Hindlimb muscle (tissue), 1 donor: ENCODE measurements at regions not wholly inside any gene's neighbourhood (a gene's known extent, or its start where the extent isn't known, plus 50 kb on each side); places are given as distances from the start of the nearest gene placed in this dataset.
"Not testable (repeated sequence)": the region's sequence is repeated elsewhere in the genome, so short reads cannot be mapped to it uniquely, and the experiment has no call there.

Source experiments
- DNase-seq: peaks from one replicate; pipeline ENCODE4 v3.0.0-alpha.2; 2013

DNA sequence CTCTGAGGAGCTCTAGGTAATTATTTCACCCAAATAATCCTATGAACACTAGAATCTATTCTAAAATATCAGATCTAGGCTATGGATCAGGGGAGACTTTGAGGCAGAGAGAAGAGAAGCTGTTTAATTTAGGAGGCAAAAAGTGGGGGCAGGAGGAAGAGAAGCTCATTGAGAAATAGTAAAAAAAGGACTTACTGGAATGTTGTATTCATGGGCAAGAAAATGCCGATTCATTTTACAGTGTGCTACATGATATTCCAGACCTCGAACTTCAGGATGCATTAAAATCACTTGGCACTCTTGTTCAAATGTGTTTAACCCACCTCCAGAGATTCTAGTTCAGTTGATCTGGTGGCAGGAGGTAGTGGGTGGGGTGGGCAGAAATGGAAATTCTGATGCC lies 109.5 kb upstream of the ITGB1 start:
- DNase-seq = no peak

DNA sequence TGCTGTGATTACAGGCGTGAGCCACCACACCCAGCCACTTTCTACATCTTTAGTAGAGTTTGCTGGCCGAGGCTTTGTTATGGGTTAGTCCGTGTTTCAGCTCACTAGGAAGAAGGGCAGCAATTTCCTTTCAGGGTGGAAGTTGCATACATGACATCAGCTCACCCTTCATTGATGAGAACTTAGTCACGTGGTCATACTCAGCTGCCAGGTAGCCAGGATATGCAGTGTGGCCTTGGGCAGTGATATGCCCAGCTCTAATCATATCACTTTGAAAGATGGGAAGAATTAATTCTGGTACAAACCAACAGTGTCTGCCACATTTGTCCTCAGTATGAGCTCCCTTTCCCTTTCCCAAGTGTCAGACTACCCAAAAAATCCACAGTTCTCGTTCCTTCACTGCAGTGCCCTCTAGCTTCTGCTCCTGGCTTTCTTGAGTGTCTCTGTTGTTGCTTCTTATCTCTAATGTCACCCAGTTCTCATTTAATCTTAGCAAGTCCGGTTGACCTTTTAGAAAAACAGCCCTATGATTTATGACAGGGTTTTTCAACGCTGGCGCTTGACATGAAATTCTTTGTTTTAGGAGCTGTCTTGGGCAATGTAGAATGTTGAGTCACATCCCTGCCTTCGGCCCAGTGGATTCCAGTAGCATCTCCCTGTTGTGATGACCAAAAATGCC lies 108.7 kb upstream of the ITGB1 start:
- DNase-seq = no peak

DNA sequence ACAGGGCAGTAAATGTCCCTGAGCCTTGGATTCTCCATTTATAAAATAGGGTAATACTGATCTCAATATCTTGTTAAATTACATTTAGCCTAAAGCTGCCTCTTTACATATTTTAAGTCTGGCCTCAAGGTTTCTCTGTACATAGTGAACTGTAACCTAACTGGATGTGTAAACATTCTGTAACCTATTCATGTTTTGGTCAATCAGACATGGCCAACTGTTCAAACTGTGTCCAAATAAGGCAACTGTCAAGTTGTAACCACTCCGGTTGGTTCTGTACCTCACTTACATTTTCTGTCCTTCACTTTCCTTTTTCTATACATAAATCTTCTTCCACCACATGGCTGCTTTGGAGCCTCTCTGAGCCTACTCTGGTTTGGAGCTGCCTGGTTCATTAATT lies 107.1 kb upstream of the ITGB1 start:
- DNase-seq = no peak

DNA sequence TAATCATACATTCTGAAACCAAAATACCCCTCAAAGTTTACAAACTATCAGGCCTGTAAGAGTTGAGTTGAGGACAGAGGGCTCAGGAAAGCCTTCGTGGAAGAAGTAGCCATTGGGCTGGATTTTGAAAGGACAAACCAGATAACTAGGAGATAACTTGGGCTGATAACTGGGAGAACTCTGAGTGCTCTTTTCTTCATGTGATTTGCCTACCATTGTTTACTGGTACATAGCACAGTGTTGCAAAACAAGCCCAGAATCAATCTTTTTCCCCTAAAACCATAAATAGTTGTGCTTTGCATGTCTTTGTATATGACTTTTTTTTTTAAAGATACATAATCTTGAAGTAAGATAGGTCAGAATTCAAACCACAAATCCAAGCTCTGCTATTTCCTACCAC lies 106.7 kb upstream of the ITGB1 start:
- no peak for DNase-seq

DNA sequence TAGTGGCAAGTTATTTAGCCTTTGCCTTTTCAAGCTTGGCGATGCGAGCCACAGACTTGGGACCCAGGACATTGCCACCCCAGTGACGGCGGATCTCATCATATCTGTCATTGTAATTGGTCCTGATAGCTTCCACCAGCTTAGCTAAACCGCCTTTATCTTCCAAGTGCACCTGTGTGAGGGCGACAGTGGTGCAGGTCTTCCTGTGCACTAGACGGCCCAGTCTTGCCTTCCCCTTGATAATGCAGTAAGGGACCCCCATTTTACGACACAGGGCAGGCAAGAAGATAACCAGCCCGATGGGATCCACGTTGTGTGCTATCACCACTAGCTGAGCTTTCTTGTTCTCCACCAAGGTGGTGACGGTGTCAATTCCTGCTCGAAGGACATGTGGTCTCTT lies 99.6 kb upstream of the ITGB1 start:
- DNase-seq = no peak

DNA sequence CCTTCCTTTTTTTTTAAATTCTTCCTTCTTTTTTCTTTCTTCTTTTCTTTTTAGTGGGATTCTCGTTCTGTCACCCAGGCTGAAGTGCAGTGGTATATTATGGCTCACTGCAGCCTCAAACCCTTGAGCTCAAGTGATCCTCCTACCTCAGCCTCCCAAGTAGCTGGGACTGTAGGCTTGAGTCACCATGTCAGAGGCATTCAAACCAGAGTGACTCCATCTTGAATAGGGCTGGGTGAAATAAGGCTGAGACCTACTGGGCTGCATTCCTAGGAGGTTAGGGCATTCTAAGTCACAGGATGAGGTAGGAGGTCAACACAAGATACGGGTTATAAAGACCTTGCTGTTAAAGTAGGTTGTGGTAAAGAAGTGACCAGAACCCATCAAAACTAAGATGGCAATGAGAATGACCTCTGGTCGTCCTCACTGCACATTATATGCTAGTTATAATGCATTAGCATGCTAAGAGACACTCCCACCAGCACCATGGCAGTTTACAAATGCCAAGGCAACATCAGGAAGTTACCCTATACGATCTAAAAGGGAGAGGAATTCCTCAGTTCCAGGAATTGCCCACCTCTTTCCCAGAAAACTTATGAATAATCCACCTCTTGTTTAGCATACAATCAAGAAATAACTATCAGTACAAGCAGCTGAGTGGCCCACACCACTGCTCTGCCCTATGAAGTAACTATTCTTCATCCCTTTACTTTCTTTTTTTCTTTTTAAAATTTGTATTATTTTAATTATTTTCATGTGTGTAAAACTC lies 99.0 kb upstream of the ITGB1 start:
- no peak for DNase-seq

DNA sequence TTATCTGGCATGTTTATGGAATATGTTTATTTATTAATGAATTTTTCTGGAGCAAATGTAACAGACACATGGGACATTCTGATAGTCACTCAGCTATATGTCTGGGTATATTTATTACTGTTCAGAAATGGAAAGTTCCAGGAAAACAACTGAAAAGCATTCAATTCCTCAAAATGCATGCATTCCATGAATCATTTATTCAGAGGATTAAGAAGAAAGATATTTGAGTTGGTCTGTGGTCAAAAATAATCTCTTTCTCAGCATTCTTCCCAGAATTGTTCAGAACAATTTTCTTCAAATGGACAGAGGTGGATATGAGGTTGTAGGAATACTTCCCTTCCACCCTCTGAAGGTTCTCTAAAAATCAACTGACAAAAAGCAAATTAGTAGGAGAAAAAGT lies 97.6 kb upstream of the ITGB1 start:
- no peak for DNase-seq

DNA sequence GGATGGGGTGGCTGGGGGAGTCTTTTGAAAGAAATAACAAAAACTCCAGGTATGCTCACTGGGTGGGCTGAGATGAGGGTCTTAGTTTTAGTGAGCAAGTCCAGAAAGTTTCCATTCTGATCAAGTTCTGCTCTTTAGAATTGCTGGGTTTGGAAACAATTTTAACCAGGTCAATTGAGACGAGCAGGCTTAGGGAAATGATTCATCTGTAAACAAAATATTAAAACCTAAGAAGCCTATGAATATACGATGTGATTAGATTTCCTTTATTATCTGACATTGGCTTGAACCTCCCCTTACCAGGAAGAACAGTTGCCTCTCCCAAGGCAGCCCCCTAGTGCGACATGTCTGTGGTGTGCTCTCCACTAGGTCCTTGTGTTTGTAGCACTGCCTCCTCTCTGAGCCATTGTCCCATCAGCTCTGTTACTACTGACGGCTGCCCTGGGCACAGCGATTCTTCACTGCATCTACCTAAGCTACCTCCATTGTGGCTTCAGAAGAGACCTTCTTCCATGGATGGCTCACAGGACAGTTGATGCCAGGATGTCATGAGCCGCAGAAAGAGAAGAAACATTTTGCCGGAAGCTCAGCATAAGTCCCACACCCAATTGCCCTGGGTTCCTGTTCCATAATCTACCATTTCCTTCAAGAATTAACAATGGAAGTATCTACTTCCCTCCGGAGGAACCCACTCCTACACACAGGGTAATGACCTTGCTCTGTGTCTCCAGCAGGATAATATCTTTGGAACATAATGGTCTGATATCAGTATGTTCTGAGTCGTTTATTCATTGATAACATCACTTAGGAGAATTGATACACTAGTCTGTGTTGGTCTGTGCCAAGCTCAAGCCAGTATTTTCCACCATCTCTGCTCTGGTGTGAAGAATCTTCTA lies 95.1 kb upstream of the ITGB1 start:
- no peak for DNase-seq

DNA sequence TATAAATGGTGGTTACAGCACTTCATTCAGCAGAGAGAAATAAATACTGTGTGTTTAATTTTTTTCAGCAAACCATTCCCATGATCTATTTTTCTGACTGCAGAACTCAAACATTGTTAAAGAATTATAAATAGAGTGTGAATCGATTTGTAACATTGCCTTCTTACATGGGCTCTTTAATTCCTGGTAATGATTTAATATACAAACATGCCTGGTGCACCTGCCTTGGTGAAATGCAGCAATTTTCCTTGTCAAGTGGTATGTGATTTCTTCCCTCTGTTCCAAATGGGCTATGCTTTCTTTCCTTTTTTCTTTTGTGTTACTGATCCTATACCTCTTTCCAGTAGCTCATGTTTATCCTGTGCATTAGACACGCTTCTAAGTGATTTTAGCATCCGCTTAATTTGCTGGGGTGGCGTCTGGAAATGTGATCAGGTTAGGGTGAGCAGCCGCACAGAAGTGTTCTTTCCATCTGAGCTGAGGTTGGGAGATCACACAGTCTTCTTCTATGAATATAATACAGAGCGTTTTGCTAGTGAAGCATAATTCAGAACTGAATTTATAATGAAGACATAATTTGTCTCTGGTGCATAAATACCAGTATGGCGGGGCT lies 94.3 kb upstream of the ITGB1 start:
- DNase-seq = no peak

DNA sequence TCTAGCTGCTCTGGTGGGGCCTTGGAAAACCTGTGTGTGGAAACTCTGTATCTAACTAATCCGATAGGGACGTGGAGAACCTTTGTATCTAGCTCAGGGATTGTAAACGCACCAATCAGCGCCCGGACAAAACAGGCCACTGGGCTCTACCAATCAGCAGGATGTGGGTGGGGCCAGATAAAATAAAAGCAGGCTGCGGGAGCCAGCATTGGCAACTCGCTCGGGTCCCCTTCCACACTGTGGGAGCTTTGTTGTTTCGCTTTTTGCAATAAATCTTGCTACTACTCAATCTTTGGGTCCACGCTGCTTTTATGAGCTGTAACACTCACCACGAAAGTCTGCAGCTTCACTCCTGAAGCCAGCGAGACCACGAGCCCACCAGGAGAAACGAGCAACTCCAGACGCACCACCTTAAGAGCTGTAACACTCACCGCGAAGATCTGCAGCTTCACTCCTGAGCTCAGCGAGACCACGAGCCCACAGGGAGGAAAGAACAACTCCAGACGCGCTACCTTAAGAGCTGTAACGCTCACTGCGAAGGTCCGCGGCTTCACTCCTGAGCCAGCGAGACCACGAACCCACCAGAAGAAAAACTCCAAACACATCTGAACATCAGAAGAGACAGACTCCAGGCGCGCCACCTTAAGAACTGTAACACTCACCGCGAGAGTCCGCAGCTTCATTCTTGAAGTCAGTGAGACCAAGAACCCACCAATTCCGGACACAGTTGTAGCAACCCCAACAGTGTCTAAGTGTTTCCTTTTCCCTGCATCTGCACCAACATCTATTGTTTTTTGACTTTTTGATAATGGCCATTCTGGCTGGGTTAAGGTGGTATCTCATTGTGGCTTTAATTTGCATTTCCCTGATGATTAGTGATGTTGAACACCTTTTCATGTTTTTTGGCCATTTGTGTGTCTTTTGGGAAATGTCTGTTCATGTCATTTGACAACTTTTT lies 92.2 kb upstream of the ITGB1 start:
- not testable (repeated sequence) for DNase-seq

DNA sequence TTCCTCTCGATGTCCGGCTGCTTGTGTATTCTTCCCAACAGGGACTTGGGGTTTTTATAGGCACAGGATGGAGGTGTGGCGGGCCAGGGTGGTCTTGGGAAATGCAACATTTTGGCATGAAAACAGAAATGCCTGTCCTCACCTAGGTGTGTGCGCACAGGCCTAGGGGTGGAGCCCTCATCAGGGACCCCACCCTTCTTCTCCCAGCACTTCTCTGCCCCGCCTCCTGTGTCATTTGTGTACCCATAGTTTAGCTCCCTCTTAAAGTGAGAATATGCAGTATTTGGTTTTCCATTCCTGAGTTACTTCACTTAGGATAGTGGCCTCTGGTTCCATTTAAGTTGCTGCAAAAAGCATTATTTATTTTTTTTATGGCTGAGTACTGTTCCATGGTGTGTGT lies 90.2 kb upstream of the ITGB1 start:
- DNase-seq = no peak

DNA sequence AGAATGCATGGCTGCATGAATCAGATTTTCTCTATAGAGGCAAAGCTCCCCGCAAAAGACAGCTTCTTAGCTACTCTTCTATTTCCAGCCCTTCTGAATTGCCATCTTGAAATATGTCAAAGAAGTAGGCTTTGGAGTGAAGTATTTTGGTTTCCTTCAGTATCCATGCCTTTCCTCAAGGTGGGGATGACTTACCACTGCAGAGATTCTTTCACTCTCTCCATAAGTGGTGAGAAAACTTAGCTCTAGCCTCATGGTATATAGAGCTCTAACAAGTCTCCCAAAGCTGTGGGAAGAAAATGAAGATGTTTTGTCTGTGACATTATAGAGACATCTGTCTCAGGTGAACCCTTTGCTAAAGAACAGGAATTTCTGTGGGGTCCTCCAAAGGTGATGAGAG lies 89.6 kb upstream of the ITGB1 start:
- DNase-seq = no peak

DNA sequence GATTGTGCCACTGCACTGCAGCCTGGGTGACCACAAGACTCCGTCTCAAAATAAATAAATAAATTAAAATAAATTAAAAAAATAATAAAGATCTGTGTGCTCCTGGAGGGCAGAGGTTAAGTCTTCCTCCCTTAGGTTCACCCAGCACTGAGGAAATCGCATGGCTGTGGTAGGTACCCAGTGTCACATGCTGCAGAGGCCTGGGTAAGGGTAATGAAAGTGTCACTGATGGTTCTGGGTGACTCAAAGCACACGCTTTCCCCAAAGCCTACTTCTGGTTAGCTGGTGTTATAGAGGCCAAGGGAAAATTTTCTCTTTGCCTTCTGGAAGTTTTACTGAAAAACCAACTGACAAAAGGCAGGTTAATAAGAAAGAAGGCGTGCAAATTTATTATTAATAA lies 88.8 kb upstream of the ITGB1 start:
- no peak for DNase-seq

DNA sequence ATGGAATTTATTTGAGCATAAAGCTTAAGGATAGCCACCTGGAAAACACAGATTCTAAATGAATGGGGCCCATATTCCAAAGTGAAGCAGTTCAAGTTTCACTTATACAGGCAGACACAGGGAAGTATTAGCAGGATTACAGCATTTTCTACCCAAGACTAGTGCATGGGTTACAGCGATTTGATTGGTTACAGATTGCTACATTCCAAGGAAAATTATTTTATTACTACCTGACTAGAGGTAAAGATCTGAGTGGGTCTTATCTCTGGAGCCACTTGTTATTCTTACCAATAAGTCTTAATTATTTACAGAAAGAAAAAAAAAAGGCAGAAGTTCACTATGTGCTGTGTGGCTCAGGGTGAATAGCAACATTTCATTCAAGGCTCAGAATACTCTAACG lies 87.4 kb upstream of the ITGB1 start:
- no peak for DNase-seq

DNA sequence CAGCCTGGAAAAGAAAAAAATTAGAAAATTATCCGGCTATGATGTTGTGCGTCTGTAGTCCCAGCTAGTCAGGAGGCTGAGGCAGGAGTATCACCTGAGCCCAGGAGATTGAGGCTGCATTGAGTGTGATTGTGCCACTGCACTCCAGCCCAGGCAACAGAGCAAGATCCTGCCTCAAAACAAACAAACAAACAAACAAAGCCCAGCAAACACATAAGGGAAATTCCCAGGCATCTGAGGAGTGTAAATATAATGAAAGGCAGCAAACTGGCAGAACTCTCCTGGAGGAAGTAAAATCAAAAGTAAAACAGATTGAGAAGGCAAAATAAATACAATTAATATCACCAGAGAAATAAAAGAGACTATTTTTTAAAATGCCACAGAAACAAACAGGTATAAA lies 84.5 kb upstream of the ITGB1 start:
- DNase-seq = no peak

DNA sequence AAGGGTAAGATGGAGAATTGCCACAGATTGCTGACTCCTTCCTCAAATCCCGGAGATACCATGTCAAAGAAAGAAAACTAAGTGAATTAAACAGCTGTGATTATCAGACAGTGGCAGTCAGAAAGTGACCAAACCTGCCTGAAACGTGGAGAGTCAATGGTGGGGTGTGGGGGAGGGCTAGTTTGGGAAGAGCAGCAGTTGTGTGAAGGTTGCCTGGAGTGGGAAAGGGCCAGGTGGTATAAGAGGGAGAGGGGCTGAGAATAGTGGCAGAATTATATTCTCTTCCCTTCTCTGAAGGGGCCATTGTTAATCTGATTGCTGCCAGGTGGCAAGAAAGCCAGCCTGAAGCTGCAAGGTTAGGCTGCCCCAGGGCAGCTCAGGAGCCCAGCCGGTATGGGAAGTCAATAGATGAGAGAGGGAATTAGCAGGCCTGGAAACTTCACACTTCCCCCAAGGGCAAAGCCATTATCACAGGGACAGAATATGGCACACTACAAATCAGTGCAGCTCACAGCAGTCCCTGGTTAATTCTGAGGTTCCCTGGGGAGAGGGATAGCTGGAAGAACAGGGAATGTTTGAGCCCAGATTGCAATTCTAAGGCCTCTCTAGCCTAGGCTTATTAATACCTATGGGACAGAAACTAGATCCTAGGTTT lies 83.9 kb upstream of the ITGB1 start:
- no peak for DNase-seq

DNA sequence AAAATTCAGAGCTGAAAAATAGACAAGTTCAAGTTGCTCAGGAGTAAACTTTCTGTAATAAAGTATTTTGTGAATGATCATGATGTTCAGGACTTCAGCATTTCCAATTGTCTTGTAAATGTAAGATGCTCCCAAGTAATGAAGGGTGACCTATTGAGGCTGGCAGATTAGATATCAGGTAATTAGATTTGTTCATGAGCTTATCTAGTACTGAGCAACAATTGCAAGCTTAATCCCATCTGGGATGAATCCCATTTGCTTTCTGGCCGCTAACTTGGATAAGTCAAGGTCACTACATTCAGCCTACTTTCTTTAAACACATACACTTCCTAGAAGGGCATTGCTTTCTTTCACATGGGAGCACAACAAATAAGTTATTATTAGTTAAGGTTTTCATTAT lies 82.4 kb upstream of the ITGB1 start:
- no peak for DNase-seq

DNA sequence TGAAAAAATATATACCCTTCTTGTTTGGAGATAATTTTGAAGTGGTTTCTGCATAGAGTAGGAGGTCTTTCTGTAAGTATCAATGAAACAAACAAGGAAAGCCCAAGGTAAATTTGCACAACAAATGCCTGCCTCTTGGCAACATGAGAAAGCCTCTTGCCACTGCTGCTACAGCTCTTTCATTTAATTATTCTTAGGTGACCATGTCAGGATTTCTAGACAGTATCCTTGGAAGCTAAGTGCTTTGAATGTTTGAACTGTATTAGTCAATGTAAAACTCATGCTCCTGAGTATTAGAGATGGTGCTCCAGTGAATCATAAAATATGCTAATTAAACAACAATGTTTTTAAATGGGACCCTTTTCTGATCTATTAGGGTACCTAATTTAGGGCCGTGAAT lies 81.2 kb upstream of the ITGB1 start:
- DNase-seq = no peak

DNA sequence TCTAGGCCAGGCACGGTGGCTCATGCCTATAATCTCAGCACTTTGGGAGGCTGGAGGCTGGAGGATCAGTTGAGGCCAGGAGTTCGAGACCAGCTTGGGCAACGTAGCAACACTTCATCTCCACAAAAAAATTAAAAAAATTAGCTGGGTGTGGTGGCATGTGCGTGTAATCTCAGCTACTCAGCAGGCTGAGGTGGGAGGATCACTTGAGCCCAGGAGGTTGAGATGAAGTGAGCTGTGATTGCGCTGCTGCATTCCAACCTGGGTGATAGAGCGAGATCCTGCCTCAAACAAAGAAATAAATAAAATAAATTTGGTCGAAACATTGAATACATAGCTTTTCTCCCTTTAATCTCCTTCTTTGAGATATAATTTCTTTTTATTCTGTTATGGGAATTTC lies 80.6 kb upstream of the ITGB1 start:
- DNase-seq = no peak

DNA sequence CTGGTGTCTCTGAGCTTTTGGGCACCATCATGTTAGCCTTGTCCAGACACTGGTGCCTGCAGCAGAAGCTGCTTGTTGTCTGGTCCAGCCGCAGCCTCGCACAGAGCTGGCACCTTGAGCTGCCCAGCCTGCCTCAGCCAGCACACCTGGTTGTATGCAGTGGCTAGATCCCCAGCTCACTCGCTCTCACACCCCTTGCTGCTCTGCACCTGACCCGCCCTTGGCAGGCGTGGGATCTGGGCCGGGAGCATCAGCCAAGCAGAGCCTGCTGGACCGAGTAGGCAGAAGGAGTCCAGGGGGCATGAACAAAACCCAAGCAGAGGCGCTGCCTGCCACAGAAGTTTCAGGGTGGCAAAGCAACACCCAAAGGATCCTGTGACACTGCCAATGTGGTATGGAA lies 79.7 kb upstream of the ITGB1 start:
- DNase-seq = no peak

DNA sequence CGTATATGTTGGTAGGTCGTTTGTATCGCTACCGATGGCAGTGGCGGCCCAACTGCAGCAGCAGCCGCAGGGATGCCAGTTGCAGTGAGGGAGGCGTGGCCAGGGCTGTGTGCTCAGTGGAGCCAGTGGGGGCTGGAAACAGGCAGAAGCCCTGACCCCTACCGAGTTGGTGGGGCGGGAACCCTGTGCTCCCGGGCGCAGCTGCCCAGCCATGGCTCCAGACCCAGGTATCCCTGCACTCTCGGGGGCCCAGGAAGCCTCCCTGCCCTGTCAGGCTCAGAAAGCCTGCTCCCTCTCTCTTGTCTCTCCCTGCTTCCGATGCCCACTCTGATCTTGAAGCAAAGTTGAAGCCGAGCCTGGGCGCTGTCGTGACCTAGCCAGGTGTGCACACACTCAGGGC lies 78.6 kb upstream of the ITGB1 start:
- no peak for DNase-seq
